C4-2B (cell line): ENCODE measurements at regions not wholly inside any gene's neighbourhood (a gene's known extent, or its start where the extent isn't known, plus 50 kb on each side); places are given as distances from the start of the nearest gene placed in this dataset.

Experiments
- CTCF ChIP-seq: fragments of 450-650 bp; conservative IDR thresholded peaks from 2 replicates; pipeline ENCODE4 v1.5.1; 2017; ENCODE audit warnings: mild to moderate bottlenecking
- ZFX ChIP-seq: fragments of 450-650 bp; IDR thresholded peaks from 2 replicates; pipeline ENCODE4 v1.6.1; 2017

- TF ChIP-seq CTCF (no peak), ZFX (no peak)
These were observed 250.8 kb downstream of the DMRT2 start for GRCh38 chr9:1300941-1301340.
